Adrenal gland (tissue), 9 donors: ENCODE measurements at regions not wholly inside any gene's neighbourhood (a gene's known extent, or its start where the extent isn't known, plus 50 kb on each side); places are given as distances from the start of the nearest gene placed in this dataset.

Experiments
- DNase-seq, 7 donors: peaks; one replicate each; pipeline ENCODE4 v3.0.0-alpha.2; 2019 to 2020
- H3K27ac ChIP-seq, 5 donors: fragments of 200-600 bp; sonication (generic) in 4 of 5; 1 replicate in 3 of 5; 2 replicates in 2 of 5; pipeline versions ENCODE4 v1.5.1 to v1.8.0; 2016 to 2020; ENCODE audit warnings: mild to moderate bottlenecking in 1 of 5
- H3K27me3 ChIP-seq: fragments of 200-600 bp; 2 replicates; pipeline ENCODE4 v1.8.0; 2021
- H3K36me3 ChIP-seq, 2 donors: fragments of 200-600 bp; replicated peaks in 1 of 2; 1 replicate in 1 of 2; 2 replicates in 1 of 2; pipeline versions ENCODE4 v1.5.1 to v1.8.0; 2018 to 2022
- H3K4me1 ChIP-seq, 2 donors: fragments of 200-600 bp; replicated peaks in 1 of 2; 1 replicate in 1 of 2; 2 replicates in 1 of 2; pipeline versions ENCODE4 v1.5.1 to v1.8.0; 2018 to 2021
- H3K4me3 ChIP-seq, 4 donors: fragments of 200-600 bp; sonication (generic) in 3 of 4; one replicate each; pipeline ENCODE4 v1.5.1; 2016 to 2018
- H3K9me3 ChIP-seq, 3 donors: fragments of 200-600 bp; sonication (generic) in 1 of 3; replicated peaks in 1 of 3; 1 replicate in 2 of 3; 2 replicates in 1 of 3; pipeline versions ENCODE4 v1.5.1 to v1.8.0; 2016 to 2021
- CTCF ChIP-seq, 6 experiments: fragments of 450-650 bp in 4 of 6; fragments of 200-600 bp in 2 of 6; sonication (generic) in 1 of 6; IDR thresholded peaks; 1 replicate in 5 of 6; 2 replicates in 1 of 6; pipeline versions ENCODE4 v1.5.1 to v1.8.0; 2016 to 2021; ENCODE audit warnings: antibody characterized with exemption in 6 of 6, mild to moderate bottlenecking in 2 of 6, moderate library complexity in 1 of 6
- POLR2A ChIP-seq, 2 donors: fragments of 450-650 bp; IDR thresholded peaks; one replicate each; pipeline ENCODE4 v1.6.1; 2017; ENCODE audit warnings: antibody characterized with exemption in 2 of 2, mild to moderate bottlenecking in 2 of 2, moderate library complexity in 1 of 2
- WGBS, 4 donors: extraction: QIAGEN DNeasy Blood & Tissue Kit in 2 of 4; methylation state at CpG; one replicate each; pipeline versions ENCODE4 v1.1.5 to v1.1.7; 2013 to 2017; 5-methylcytosine and 5-hydroxymethylcytosine counted together
- intact Hi-C, 2 donors: fragments of 100-400 bp; cut with DNase I; formaldehyde crosslinking; loops; one replicate each; pipeline versions ENCODE4 v1.14.1 to v1.15.0; 2022 to 2023
- donor health status: healthy with polysubstance abuse.
- donor health status: Bipolar disorder and iron deficiency.
- donor health status: DM: yes; HTN: yes; CAD: no.
- donor health status: DM: no; HTN: no; CAD: no.
- donor health status: DM: no; HTN: no; CAD: no.

- intact Hi-C loops: no loop called here
Observed at GRCh38 chr6:167487749-167488664, 163.1 kb downstream of the TTLL2 start.

GRCh38 chr6:167491438-167492099, 166.7 kb downstream of the TTLL2 start:
- Histone ChIP-seq H3K9me3 (no peaks in the 10 kb centered on the region), H3K36me3 (no peaks in the 10 kb centered on the region), H3K27ac (peak overlapping the region in 1 of 5 donors; percentile 46), H3K27me3 (no peaks in the 10 kb centered on the region), H3K4me3 (no peak overlapping the region), H3K4me1 (no peaks in the 10 kb centered on the region)
- TF ChIP-seq POLR2A (IDR thresholded peaks at IDR 0.05): no peak
- TF ChIP-seq CTCF (IDR thresholded peaks at IDR 0.05): no peak
- 63 to 68% (median 66%) methylated on average over 12 of the region's 12 CpGs for WGBS, 4 donors
- intact Hi-C loops: loop anchor here in 1 of 2 donors (10.0 kb wide), 1 partner anchor 403 kb away; no protein-coding TSS in a partner anchor
- no peak for DNase-seq

More at GRCh38 chr6:167487749-167488664, 163.1 kb downstream of the TTLL2 start:
- Histone ChIP-seq H3K27ac (no peak overlapping the region), H3K9me3 (no peaks in the 10 kb centered on the region), H3K36me3 (no peaks in the 10 kb centered on the region), H3K4me1 (no peaks in the 10 kb centered on the region), H3K4me3 (no peak overlapping the region), H3K27me3 (no peaks in the 10 kb centered on the region)
- 70 to 79% (median 74%) methylated on average over 18 of the region's 18 CpGs for WGBS, 4 donors
- no peak for DNase-seq
- TF ChIP-seq POLR2A (IDR thresholded peaks at IDR 0.05): no peak
- no peak for TF ChIP-seq CTCF (IDR thresholded peaks at IDR 0.05)

- H3K9me3 ChIP-seq: no peaks in the 10 kb centered on the region
- H3K4me3 ChIP-seq: no peak overlapping the region
- WGBS, 4 donors: 42 to 50% (median 48%) methylated on average over 10 to 12 of the region's 12 CpGs
- H3K4me1 ChIP-seq: no peaks in the 10 kb centered on the region
- no peaks in the 10 kb centered on the region for H3K36me3 ChIP-seq
- no peaks in the 10 kb centered on the region for H3K27me3 ChIP-seq
- DNase-seq: peak in 2 of 7 donors; percentile 8 to 25
- intact Hi-C loops: loop anchor here in 1 of 2 donors (10.0 kb wide), 1 partner anchor 403 kb away; no protein-coding TSS in a partner anchor
- TF ChIP-seq CTCF (IDR thresholded peaks at IDR 0.05): no peak
- no peak for TF ChIP-seq POLR2A (IDR thresholded peaks at IDR 0.05)
- peak overlapping the region in 1 of 5 donors; percentile 46 for H3K27ac ChIP-seq
Observed at GRCh38 chr6:167492100-167492449, 167.2 kb downstream of the TTLL2 start.

GRCh38 chr6:167493310-167493709, 168.4 kb downstream of the TTLL2 start:
- H3K9me3 ChIP-seq: no peaks in the 10 kb centered on the region
- no peak for DNase-seq
- H3K36me3 ChIP-seq: no peaks in the 10 kb centered on the region
- H3K27me3 ChIP-seq: no peaks in the 10 kb centered on the region
- H3K4me3 ChIP-seq: no peak overlapping the region
- WGBS, 4 donors: 83 to 90% (median 87%) methylated on average over 3 of the region's 3 CpGs
- intact Hi-C loops: loop anchor here in 1 of 2 donors (10.0 kb wide), 1 partner anchor 401 kb away; no protein-coding TSS in a partner anchor
- TF ChIP-seq CTCF (IDR thresholded peaks at IDR 0.05): no peak
- no peak for TF ChIP-seq POLR2A (IDR thresholded peaks at IDR 0.05)
- no peaks in the 10 kb centered on the region for H3K4me1 ChIP-seq
- peak overlapping the region in 1 of 5 donors; percentile 34 for H3K27ac ChIP-seq
